Limb (tissue), 2 donors: ENCODE measurements at regions not wholly inside any gene's neighbourhood (a gene's known extent, or its start where the extent isn't known, plus 50 kb on each side); places are given as distances from the start of the nearest gene placed in this dataset.
A peak's percentile ranks its signal among the peaks of the same experiment; 100 is the strongest.
"Not testable (repeated sequence)": the region's sequence is repeated elsewhere in the genome, so short reads cannot be mapped to it uniquely, and the experiment has no call there.

Experiments
- DNase-seq, 2 donors: peaks; one replicate each; pipeline ENCODE4 v3.0.0-alpha.2; 2016; ENCODE audit errors: extremely low spot score in 2 of 2

- no peak for DNase-seq
Measured at GRCh38 chr4:128758314-128758922, 51.1 kb upstream of the JADE1 start.

- peak in 1 of 2 donors; percentile 55 for DNase-seq
Measured at GRCh38 chr4:128757712-128758111, 51.8 kb upstream of the JADE1 start.

GRCh38 chr4:128751354-128751753, 58.1 kb upstream of the JADE1 start:
- no peak for DNase-seq

- DNase-seq: not testable (repeated sequence)
Measured at GRCh38 chr4:128741748-128742147, 67.8 kb upstream of the JADE1 start.

GRCh38 chr4:128737098-128737513, 72.4 kb upstream of the JADE1 start:
- no peak for DNase-seq

GRCh38 chr4:128735714-128736113, 73.8 kb upstream of the JADE1 start:
- DNase-seq: no peak

GRCh38 chr4:128728190-128728589, 81.3 kb upstream of the JADE1 start:
- DNase-seq: no peak

GRCh38 chr4:128727658-128728057, 81.8 kb upstream of the JADE1 start:
- no peak for DNase-seq

- no peak for DNase-seq
Measured at GRCh38 chr4:128725405-128726055, 84.0 kb upstream of the JADE1 start.

- DNase-seq: no peak
Measured at GRCh38 chr4:128722911-128723310, 86.6 kb upstream of the JADE1 start.

- no peak for DNase-seq
Measured at GRCh38 chr4:128721896-128722295, 87.6 kb upstream of the JADE1 start.

GRCh38 chr4:128720270-128720669, 89.2 kb upstream of the JADE1 start:
- no peak for DNase-seq

GRCh38 chr4:128718768-128719167, 90.7 kb upstream of the JADE1 start:
- DNase-seq: no peak

GRCh38 chr4:128716338-128716737, 93.2 kb upstream of the JADE1 start:
- DNase-seq: peak in 1 of 2 donors; percentile 60

- no peak for DNase-seq
Measured at GRCh38 chr4:128715616-128716015, 93.9 kb upstream of the JADE1 start.

- no peak for DNase-seq
Measured at GRCh38 chr4:128711361-128711760, 98.1 kb upstream of the JADE1 start.

GRCh38 chr4:128709268-128709667, 100.2 kb upstream of the JADE1 start:
- DNase-seq: no peak

GRCh38 chr4:128707864-128708263, 101.6 kb upstream of the JADE1 start:
- peak in 1 of 2 donors; percentile 59 for DNase-seq

- no peak for DNase-seq
Measured at GRCh38 chr4:128703948-128704347, 105.6 kb upstream of the JADE1 start.

GRCh38 chr4:128700659-128701350, 108.7 kb upstream of the JADE1 start:
- DNase-seq: no peak

- no peak for DNase-seq
Measured at GRCh38 chr4:128698386-128698785, 111.1 kb upstream of the JADE1 start.

GRCh38 chr4:128697323-128697722, 112.2 kb upstream of the JADE1 start:
- no peak for DNase-seq

GRCh38 chr4:128690011-128690410, 119.5 kb upstream of the JADE1 start:
- no peak for DNase-seq
